ENCODE measurements at regions not wholly inside any gene's neighbourhood (a gene's known extent, or its start where the extent isn't known, plus 50 kb on each side); places are given as distances from the start of the nearest gene placed in this dataset.

DNA sequence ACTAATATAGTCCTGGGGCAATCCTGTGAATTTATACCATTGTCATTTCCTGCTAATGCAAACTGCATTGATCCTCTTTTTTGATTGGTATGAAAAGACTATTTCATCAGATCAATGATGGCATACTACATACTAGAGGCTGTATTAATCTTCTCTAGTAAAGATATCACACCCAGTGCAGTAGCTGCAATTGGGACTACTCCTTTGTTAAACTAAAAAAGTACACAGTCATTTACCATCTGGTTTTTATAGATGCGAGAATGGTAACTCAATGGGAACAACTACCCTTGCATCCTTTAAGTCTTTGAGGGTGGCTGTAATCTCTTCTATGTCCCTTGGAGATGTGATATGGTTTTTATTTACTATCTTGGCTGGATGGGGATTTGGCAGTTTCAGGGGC is 80.2 kb upstream of the STK38L start:
- TF ChIP-seq, protein P1, sequence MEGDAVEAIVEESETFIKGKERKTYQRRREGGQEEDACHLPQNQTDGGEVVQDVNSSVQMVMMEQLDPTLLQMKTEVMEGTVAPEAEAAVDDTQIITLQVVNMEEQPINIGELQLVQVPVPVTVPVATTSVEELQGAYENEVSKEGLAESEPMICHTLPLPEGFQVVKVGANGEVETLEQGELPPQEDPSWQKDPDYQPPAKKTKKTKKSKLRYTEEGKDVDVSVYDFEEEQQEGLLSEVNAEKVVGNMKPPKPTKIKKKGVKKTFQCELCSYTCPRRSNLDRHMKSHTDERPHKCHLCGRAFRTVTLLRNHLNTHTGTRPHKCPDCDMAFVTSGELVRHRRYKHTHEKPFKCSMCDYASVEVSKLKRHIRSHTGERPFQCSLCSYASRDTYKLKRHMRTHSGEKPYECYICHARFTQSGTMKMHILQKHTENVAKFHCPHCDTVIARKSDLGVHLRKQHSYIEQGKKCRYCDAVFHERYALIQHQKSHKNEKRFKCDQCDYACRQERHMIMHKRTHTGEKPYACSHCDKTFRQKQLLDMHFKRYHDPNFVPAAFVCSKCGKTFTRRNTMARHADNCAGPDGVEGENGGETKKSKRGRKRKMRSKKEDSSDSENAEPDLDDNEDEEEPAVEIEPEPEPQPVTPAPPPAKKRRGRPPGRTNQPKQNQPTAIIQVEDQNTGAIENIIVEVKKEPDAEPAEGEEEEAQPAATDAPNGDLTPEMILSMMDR (conservative IDR thresholded peaks at IDR 0.05; ENCODE audit: low read length), result no peak
- TF ChIP-seq EZH2phosphoT487 (IDR thresholded peaks at IDR 0.05; ENCODE audit: borderline replicate concordance, low read depth, low read length), result no peak
